ENCODE measurements at regions not wholly inside any gene's neighbourhood (a gene's known extent, or its start where the extent isn't known, plus 50 kb on each side); places are given as distances from the start of the nearest gene placed in this dataset.

DNA sequence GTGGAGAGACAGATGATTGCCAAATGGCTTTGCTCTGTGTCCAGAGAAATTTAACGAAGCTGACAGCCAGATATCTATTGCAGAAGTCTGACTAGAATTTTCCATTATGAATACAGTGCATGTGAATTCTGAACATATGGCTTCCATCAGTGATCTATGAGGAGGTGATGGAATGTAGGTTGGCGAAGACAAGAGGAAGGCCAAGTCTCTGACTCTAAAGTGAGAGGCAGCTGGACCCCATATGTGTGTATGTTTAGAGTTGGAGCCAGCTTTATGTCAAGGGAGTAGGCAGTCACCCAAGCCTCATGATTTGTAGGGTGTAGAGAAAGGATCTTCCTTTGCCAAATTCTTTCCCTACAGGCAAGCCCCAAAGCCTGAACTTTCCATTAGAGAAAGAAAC, 76.2 kb upstream of the TEX13D start:
- no peak overlapping the region for H3K27ac ChIP-seq
- H3K9me3 ChIP-seq: no peaks in the 10 kb centered on the region
- no peaks in the 10 kb centered on the region for H3K27me3 ChIP-seq
- no peak for ATAC-seq
- H3K4me3 ChIP-seq: no peak overlapping the region
- H3K36me3 ChIP-seq: no peaks in the 10 kb centered on the region
- H3K4me1 ChIP-seq: peaks cover 0 to 10% of the 10 kb centered on the region in 2 donors
- intact Hi-C loops (cut with DNase I; ENCODE audit: low total_unique reads): no loop called here
- in situ Hi-C loops (cut with MboI; ENCODE audit: low sequenced_read_pairs in 4 of 4): no loop called here
- no peak for DNase-seq
- no peak for TF ChIP-seq POLR2A (IDR thresholded peaks at IDR 0.05)
- TF ChIP-seq, protein P1, sequence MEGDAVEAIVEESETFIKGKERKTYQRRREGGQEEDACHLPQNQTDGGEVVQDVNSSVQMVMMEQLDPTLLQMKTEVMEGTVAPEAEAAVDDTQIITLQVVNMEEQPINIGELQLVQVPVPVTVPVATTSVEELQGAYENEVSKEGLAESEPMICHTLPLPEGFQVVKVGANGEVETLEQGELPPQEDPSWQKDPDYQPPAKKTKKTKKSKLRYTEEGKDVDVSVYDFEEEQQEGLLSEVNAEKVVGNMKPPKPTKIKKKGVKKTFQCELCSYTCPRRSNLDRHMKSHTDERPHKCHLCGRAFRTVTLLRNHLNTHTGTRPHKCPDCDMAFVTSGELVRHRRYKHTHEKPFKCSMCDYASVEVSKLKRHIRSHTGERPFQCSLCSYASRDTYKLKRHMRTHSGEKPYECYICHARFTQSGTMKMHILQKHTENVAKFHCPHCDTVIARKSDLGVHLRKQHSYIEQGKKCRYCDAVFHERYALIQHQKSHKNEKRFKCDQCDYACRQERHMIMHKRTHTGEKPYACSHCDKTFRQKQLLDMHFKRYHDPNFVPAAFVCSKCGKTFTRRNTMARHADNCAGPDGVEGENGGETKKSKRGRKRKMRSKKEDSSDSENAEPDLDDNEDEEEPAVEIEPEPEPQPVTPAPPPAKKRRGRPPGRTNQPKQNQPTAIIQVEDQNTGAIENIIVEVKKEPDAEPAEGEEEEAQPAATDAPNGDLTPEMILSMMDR (IDR thresholded peaks at IDR 0.05 in 4 of 5, conservative IDR thresholded peaks at IDR 0.05 in 1 of 5): no peak

DNA sequence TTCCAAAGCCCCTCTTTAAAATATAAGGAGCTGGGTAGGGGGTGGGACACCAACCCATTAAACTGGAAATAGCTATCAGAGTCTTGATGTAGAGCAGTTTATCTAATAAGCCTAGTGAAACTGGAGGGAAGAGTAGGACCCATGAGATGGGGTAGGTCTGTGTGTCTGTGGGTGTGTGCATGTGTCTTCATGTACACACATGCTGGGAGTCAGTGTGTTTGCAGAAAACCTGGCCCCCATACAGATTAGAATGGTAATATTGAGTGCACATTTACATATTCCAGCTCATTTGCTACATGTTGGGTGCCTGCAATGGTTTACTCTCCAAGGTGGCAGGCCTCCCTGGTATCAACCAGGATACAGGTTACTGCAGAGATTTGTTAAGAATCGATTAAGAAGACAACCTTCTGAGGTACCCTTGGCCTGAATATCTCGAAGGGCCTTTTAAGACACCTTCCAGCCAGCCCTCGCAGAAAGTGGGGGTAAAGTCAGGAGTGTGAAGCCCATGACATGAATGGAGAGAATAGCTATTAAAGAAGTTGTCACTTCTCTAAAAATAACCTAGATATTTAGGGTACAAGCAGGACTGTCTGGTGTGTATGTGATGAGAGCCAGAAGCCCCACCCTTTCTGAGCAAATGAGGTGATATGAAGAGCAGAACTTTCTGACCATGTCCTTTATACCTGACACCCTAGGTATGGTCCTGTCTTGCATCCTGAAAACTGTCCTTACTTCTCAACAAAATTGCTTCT, 75.7 kb upstream of the TEX13D start:
- DNase-seq (no peak), ATAC-seq (no peak)
- Histone ChIP-seq H3K36me3 (no peaks in the 10 kb centered on the region), H3K27me3 (no peaks in the 10 kb centered on the region), H3K9me3 (no peaks in the 10 kb centered on the region), H3K27ac (no peak overlapping the region), H3K4me3 (no peak overlapping the region), H3K4me1 (peaks cover 0 to 10% of the 10 kb centered on the region in 2 donors)
- TF ChIP-seq, protein P1 (IDR thresholded peaks at IDR 0.05 in 4 of 5, conservative IDR thresholded peaks at IDR 0.05 in 1 of 5): no peak
- no peak for TF ChIP-seq POLR2A (IDR thresholded peaks at IDR 0.05)
- intact Hi-C loops (cut with DNase I; ENCODE audit: low total_unique reads) (no loop called here), in situ Hi-C loops (cut with MboI; ENCODE audit: low sequenced_read_pairs in 4 of 4) (no loop called here)

DNA sequence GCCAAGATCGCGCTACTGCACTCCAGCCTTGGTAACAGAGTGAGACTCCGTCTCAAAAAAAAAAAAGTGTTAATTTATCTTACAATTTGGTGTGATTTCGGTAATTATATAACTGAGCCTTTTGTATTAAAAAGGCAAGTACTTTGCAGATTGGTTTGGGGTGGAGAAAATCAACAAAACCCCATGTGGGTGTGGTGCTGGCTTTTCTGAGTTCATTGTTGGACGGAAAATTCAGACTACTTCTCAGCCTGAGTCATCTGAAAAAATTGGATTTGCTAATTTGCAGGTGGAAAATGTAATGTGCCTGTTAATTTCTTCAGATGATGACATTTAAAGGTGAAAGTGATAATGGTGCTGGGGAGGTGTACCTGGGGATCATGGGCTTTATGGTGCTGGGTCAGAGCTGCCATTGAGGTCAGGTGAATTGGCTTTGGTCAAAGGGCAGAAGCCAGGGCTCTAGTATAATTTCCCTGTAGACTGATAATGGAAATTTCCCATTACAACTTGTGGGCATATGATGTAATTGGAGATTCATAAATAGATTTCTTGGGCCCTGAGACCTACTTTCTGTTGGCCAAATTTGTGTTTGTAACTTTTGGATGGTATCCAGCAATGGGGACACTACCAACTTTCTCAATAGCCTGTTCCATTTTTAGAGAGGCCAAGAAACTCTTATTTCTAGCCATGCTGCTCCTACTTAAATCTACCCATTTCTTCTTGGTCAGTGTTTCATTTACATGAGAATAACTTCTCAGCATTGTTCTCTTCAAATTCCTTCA, 74.3 kb upstream of the TEX13D start:
- DNase-seq (no peak), ATAC-seq (peak; percentile 80 to 85)
- Histone ChIP-seq H3K27me3 (no peaks in the 10 kb centered on the region), H3K27ac (peak overlapping the region in 2 of 4 donors; percentile 34 to 51), H3K4me3 (no peak overlapping the region), H3K4me1 (peaks cover 0 to 10% of the 10 kb centered on the region in 2 donors), H3K36me3 (no peaks in the 10 kb centered on the region), H3K9me3 (no peaks in the 10 kb centered on the region)
- TF ChIP-seq POLR2A (IDR thresholded peaks at IDR 0.05): no peak
- TF ChIP-seq, protein P1 (IDR thresholded peaks at IDR 0.05 in 4 of 5, conservative IDR thresholded peaks at IDR 0.05 in 1 of 5): no peak
- intact Hi-C loops (cut with DNase I; ENCODE audit: low total_unique reads) (no loop called here), in situ Hi-C loops (cut with MboI; ENCODE audit: low sequenced_read_pairs in 4 of 4) (no loop called here)

DNA sequence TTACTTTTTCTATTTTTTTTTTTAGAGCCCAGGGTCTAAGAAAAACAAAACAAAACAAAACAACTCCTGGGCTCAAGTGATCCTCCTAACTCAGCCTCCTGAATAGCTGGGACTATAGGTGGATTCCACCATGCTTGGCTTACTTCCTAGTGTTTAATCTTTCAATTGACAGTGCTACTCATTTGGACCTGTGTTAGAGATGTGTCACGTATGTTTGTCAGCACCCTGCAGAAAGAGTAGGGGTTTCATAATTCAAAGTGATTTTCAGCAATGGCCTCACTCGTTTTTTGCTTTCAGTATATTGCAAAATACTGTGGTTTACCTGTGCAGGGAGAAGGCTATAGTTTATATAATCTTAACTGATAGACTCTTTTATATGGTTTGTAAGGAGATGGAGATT, 71.6 kb upstream of the TEX13D start:
- no peak for ATAC-seq
- Histone ChIP-seq H3K36me3 (no peaks in the 10 kb centered on the region), H3K9me3 (no peaks in the 10 kb centered on the region), H3K27ac (no peak overlapping the region), H3K27me3 (no peaks in the 10 kb centered on the region), H3K4me1 (peaks cover 0 to 10% of the 10 kb centered on the region in 2 donors), H3K4me3 (no peak overlapping the region)
- in situ Hi-C loops (cut with MboI; ENCODE audit: low sequenced_read_pairs in 4 of 4): no loop called here
- TF ChIP-seq POLR2A (IDR thresholded peaks at IDR 0.05): no peak
- TF ChIP-seq, protein P1 (IDR thresholded peaks at IDR 0.05 in 4 of 5, conservative IDR thresholded peaks at IDR 0.05 in 1 of 5): no peak
- intact Hi-C loops (cut with DNase I; ENCODE audit: low total_unique reads): no loop called here
- DNase-seq: no peak

Measured in gastrocnemius medialis (tissue), 4 donors.